ENCODE measurements at regions not wholly inside any gene's neighbourhood (a gene's known extent, or its start where the extent isn't known, plus 50 kb on each side); places are given as distances from the start of the nearest gene placed in this dataset.

- no peaks in the 10 kb centered on the region for H3K27me3 Mint-ChIP-seq (ENCODE audit: insufficient read depth)
Measured at GRCh38 chr7:138287549-138287948, 172.5 kb upstream of the TRIM24 start.

GRCh38 chr7:138289082-138289481 lies 171.0 kb upstream of the TRIM24 start:
- TF ChIP-seq CTCF (conservative IDR thresholded peaks at IDR 0.05), result no peak
- Histone ChIP-seq H3K4me3 (ENCODE audit: low read length) (no peak overlapping the region), H3K4me1 (ENCODE audit: control insufficient read depth, insufficient read depth, low read length) (no peaks in the 10 kb centered on the region), H3K27me3 (ENCODE audit: control insufficient read depth, insufficient read depth, low read length, poor library complexity, severe bottlenecking) (no peaks in the 10 kb centered on the region), H3K36me3 (ENCODE audit: control insufficient read depth, insufficient read depth, low read length) (no peaks in the 10 kb centered on the region), H3K9me3 (ENCODE audit: control insufficient read depth, low read length) (peaks cover 37% of the 10 kb centered on the region), H3K27ac (ENCODE audit: low read depth, low read length) (no peak overlapping the region), H3K9ac (ENCODE audit: extremely low read depth, low read length, poor library complexity, severe bottlenecking) (no peak overlapping the region)
- DNase-seq, result no peak
- peaks cover 28% of the 10 kb centered on the region for H3K9me3 Mint-ChIP-seq
- H3K4me1 Mint-ChIP-seq, result no peaks in the 10 kb centered on the region
- no peak overlapping the region for H3K4me3 Mint-ChIP-seq
- H3K36me3 Mint-ChIP-seq (ENCODE audit: low read depth), result peaks cover 3% of the 10 kb centered on the region
- no peaks in the 10 kb centered on the region for H3K27me3 Mint-ChIP-seq (ENCODE audit: insufficient read depth)
- no peak overlapping the region for H3K27ac Mint-ChIP-seq

More at GRCh38 chr7:138287549-138287948, 172.5 kb upstream of the TRIM24 start:
- H3K9me3 ChIP-seq (ENCODE audit: control insufficient read depth, low read length), result peaks cover 37% of the 10 kb centered on the region
- no peak overlapping the region for H3K27ac ChIP-seq (ENCODE audit: low read depth, low read length)
- Mint-ChIP-seq H3K4me1 (no peaks in the 10 kb centered on the region), H3K36me3 (ENCODE audit: low read depth) (peaks cover 3% of the 10 kb centered on the region), H3K4me3 (no peak overlapping the region), H3K27ac (no peak overlapping the region), H3K9me3 (peaks cover 28% of the 10 kb centered on the region)
- no peaks in the 10 kb centered on the region for H3K4me1 ChIP-seq (ENCODE audit: control insufficient read depth, insufficient read depth, low read length)
- DNase-seq, result no peak
- H3K9ac ChIP-seq (ENCODE audit: extremely low read depth, low read length, poor library complexity, severe bottlenecking), result no peak overlapping the region
- no peak for TF ChIP-seq CTCF (conservative IDR thresholded peaks at IDR 0.05)
- H3K27me3 ChIP-seq (ENCODE audit: control insufficient read depth, insufficient read depth, low read length, poor library complexity, severe bottlenecking), result no peaks in the 10 kb centered on the region
- no peaks in the 10 kb centered on the region for H3K36me3 ChIP-seq (ENCODE audit: control insufficient read depth, insufficient read depth, low read length)
- H3K4me3 ChIP-seq (ENCODE audit: low read length), result no peak overlapping the region
- 64 to 76% methylated on average over 2 of the region's 2 CpGs for WGBS, 2 experiments (ENCODE audit: insufficient coverage in 1 of 2, insufficient read length in 1 of 2)

GRCh38 chr7:138289864-138290263 lies 170.2 kb upstream of the TRIM24 start:
- no peak overlapping the region for H3K27ac ChIP-seq (ENCODE audit: low read depth, low read length)
- no peak overlapping the region for H3K4me3 Mint-ChIP-seq
- H3K9me3 ChIP-seq (ENCODE audit: control insufficient read depth, low read length), result peaks cover 37% of the 10 kb centered on the region
- no peaks in the 10 kb centered on the region for H3K36me3 ChIP-seq (ENCODE audit: control insufficient read depth, insufficient read depth, low read length)
- H3K4me1 ChIP-seq (ENCODE audit: control insufficient read depth, insufficient read depth, low read length), result no peaks in the 10 kb centered on the region
- H3K9ac ChIP-seq (ENCODE audit: extremely low read depth, low read length, poor library complexity, severe bottlenecking), result no peak overlapping the region
- H3K27ac Mint-ChIP-seq, result no peak overlapping the region
- no peaks in the 10 kb centered on the region for H3K27me3 ChIP-seq (ENCODE audit: control insufficient read depth, insufficient read depth, low read length, poor library complexity, severe bottlenecking)
- no peak for TF ChIP-seq CTCF (conservative IDR thresholded peaks at IDR 0.05)
- H3K36me3 Mint-ChIP-seq (ENCODE audit: low read depth), result peaks cover 3% of the 10 kb centered on the region
- H3K4me3 ChIP-seq (ENCODE audit: low read length), result no peak overlapping the region
- WGBS, 2 experiments (ENCODE audit: insufficient coverage in 1 of 2, insufficient read length in 1 of 2), result 92 to 100% methylated on average over 1 to 2 of the region's 2 CpGs
- no peaks in the 10 kb centered on the region for H3K4me1 Mint-ChIP-seq
- DNase-seq, result no peak
- H3K9me3 Mint-ChIP-seq, result peaks cover 28% of the 10 kb centered on the region
- no peaks in the 10 kb centered on the region for H3K27me3 Mint-ChIP-seq (ENCODE audit: insufficient read depth)

Measured in endodermal cell (in vitro differentiated cells).